OCI-LY1 (cell line): ENCODE measurements at regions not wholly inside any gene's neighbourhood (a gene's known extent, or its start where the extent isn't known, plus 50 kb on each side); places are given as distances from the start of the nearest gene placed in this dataset.

Experiments used
- H2AFZ ChIP-seq: fragments of 200-600 bp; sonication (generic), shearing (Covaris generic); 2 replicates; pipeline ENCODE4 v1.6.0; 2014; ENCODE audit warnings: antibody characterized with exemption, mild to moderate bottlenecking, low read length
- H3F3A ChIP-seq: fragments of 200-600 bp; sonication (generic), shearing (Covaris generic); 2 replicates; pipeline ENCODE4 v1.6.0; 2014; ENCODE audit warnings: mild to moderate bottlenecking, antibody characterized with exemption, low read length, moderate library complexity; ENCODE audit not compliant: insufficient read depth
- H3K27ac ChIP-seq: fragments of 200-600 bp; sonication (generic); 2 replicates; pipeline ENCODE4 v1.5.1; 2014; ENCODE audit warnings: low read length, mixed run types, mild to moderate bottlenecking, low read depth; ENCODE audit not compliant: poor library complexity, severe bottlenecking
- H3K27me3 ChIP-seq: fragments of 200-600 bp; sonication (generic); 2 replicates; pipeline ENCODE4 v1.6.0; 2014; ENCODE audit warnings: antibody characterized with exemption, mild to moderate bottlenecking, low read length, moderate library complexity; ENCODE audit not compliant: insufficient read depth
- H3K36me3 ChIP-seq: fragments of 200-600 bp; sonication (generic); 2 replicates; pipeline ENCODE4 v1.6.1; 2014; ENCODE audit warnings: mild to moderate bottlenecking, antibody characterized with exemption, low read length, moderate library complexity, mixed read lengths; ENCODE audit not compliant: insufficient read depth
- H3K4me1 ChIP-seq: fragments of 200-600 bp; sonication (generic); 2 replicates; pipeline ENCODE4 v1.5.1; 2014; ENCODE audit warnings: mild to moderate bottlenecking, low read length, moderate library complexity; ENCODE audit not compliant: insufficient read depth, severe bottlenecking
- H3K4me2 ChIP-seq: fragments of 200-600 bp; sonication (generic), shearing (Covaris generic); 2 replicates; pipeline ENCODE4 v1.6.1; 2014; ENCODE audit warnings: low read length
- H3K4me3 ChIP-seq: fragments of 200-600 bp; sonication (generic); 2 replicates; pipeline ENCODE4 v1.5.1; 2014; ENCODE audit warnings: low read length, low read depth, mild to moderate bottlenecking, mixed read lengths; ENCODE audit not compliant: poor library complexity, severe bottlenecking
- H3K79me2 ChIP-seq: fragments of 200-600 bp; shearing (Covaris generic); 2 replicates; pipeline ENCODE4 v1.6.1; 2016; ENCODE audit warnings: mixed run types, low read length, mixed read lengths; ENCODE audit not compliant: insufficient read depth
- H3K9ac ChIP-seq: fragments of 200-600 bp; sonication (generic), shearing (Covaris generic); 2 replicates; pipeline ENCODE4 v1.6.1; 2014; ENCODE audit warnings: mild to moderate bottlenecking, low read length, mixed read lengths
- H3K9me2 ChIP-seq: fragments of 200-600 bp; sonication (generic), shearing (Covaris generic); 2 replicates; pipeline ENCODE4 v1.6.1; 2014; ENCODE audit warnings: low read depth, mild to moderate bottlenecking, low read length, mixed read lengths
- H3K9me3 ChIP-seq: fragments of 200-600 bp; shearing (Covaris generic); 2 replicates; pipeline ENCODE4 v1.6.1; 2014; ENCODE audit warnings: low read length, mixed read lengths
- H4K20me1 ChIP-seq: fragments of 200-600 bp; sonication (generic), shearing (Covaris generic); 2 replicates; pipeline ENCODE4 v1.6.0; 2016; ENCODE audit warnings: mild to moderate bottlenecking, low read length; ENCODE audit not compliant: insufficient read depth
- CTCF ChIP-seq: fragments of 200-600 bp; sonication (generic), shearing (Covaris generic); IDR thresholded peaks from 2 replicates; pipeline ENCODE4 v1.5.1; 2017; ENCODE audit warnings: mild to moderate bottlenecking, antibody characterized with exemption, low read length, moderate library complexity, mixed read lengths
- EZH2 ChIP-seq: fragments of 200-600 bp; sonication (generic), shearing (Covaris generic); IDR thresholded peaks from 2 replicates; pipeline ENCODE4 v1.8.0; 2017; ENCODE audit warnings: borderline replicate concordance, mixed run types, mild to moderate bottlenecking, antibody characterized with exemption, low read length, moderate library complexity, mixed read lengths

DNA sequence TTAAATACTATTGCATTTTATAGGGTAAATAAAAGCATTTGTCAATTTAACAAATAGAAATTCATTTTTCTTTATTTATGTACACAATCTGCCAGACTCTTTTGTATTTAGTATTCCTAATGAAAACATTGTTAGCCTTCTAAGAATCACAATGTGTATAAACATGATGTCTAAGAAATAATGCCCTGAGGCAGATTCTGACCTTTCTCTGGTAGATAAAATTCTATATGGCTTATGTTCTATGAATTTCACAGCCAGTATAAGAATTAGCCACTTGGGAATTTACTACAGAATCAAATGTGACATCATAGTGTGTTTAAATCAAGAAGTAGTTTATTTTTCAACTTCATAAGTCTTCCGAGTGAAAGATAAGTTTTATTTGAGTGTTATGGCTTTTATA is 457.4 kb downstream of the ZIC1 start:
- Histone ChIP-seq H3K79me2 (no peaks in the 10 kb centered on the region), H3K9me2 (no peaks in the 10 kb centered on the region), H3K27ac (no peak overlapping the region), H3K4me1 (no peaks in the 10 kb centered on the region), H4K20me1 (no peaks in the 10 kb centered on the region), H3K36me3 (no peaks in the 10 kb centered on the region), H3K4me2 (no peak overlapping the region), H3F3A (no peaks in the 10 kb centered on the region), H3K9me3 (peaks cover 15% of the 10 kb centered on the region; the same call in 1 of the 2 replicates), H3K27me3 (no peaks in the 10 kb centered on the region), H3K4me3 (no peak overlapping the region), H2AFZ (no peak overlapping the region), H3K9ac (no peak overlapping the region)
- TF ChIP-seq CTCF, result no peak
- TF ChIP-seq EZH2, result no peak

DNA sequence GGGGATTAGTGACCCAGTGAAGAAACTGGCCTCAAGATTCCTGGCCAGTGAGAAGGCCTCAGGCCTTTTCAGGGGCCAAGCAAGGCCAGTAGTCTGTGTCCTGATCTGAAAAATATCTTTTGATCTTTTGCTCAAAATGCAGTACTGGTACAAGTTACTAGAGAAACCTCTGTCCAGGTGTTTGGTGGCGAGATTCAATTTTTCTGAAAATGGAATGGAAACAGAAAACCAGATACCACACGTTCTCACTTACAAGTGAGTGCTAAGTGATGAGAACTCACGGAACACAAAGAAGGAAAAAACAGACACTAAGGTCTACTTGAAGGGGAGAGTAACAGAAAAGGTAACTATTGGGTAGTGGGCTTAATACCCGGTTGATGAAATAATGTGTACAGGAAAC is 463.4 kb downstream of the ZIC1 start:
- TF ChIP-seq EZH2 (no peak), CTCF (no peak)
- no peaks in the 10 kb centered on the region for H3K27me3 ChIP-seq
- no peak overlapping the region for H3K9ac ChIP-seq
- no peak overlapping the region for H2AFZ ChIP-seq
- H3F3A ChIP-seq, result no peaks in the 10 kb centered on the region
- H3K36me3 ChIP-seq, result no peaks in the 10 kb centered on the region
- H3K4me1 ChIP-seq, result no peaks in the 10 kb centered on the region
- no peak overlapping the region for H3K4me3 ChIP-seq
- no peak overlapping the region for H3K4me2 ChIP-seq
- no peaks in the 10 kb centered on the region for H3K9me3 ChIP-seq
- no peaks in the 10 kb centered on the region for H3K79me2 ChIP-seq
- H3K27ac ChIP-seq, result no peak overlapping the region
- H3K9me2 ChIP-seq, result no peaks in the 10 kb centered on the region
- no peaks in the 10 kb centered on the region for H4K20me1 ChIP-seq

DNA sequence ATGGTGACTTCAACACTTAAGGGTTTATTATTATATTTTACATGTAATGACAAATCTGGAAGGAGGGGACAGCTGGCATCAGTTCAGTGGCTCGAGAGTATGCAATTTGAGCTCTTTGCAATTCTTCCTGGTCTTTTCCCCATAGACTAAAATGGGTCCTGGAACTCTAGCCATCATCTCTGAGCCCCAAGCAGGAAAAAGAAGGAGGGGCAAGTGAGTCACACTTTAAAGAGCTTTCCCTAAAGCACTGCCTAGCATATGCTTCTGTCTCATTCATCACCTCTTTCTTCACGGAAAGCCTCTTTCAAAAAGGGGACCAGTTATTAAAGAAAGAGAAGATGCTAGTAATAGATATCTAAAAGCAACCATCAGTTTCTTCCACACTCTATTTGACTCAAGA is 466.3 kb downstream of the ZIC1 start:
- Histone ChIP-seq H3K79me2 (no peaks in the 10 kb centered on the region), H3K36me3 (no peaks in the 10 kb centered on the region), H3K4me3 (no peak overlapping the region), H4K20me1 (no peaks in the 10 kb centered on the region), H3K9me3 (no peaks in the 10 kb centered on the region), H3K27me3 (no peaks in the 10 kb centered on the region), H3K4me2 (no peak overlapping the region), H2AFZ (no peak overlapping the region), H3K27ac (no peak overlapping the region), H3K9me2 (no peaks in the 10 kb centered on the region), H3K9ac (no peak overlapping the region), H3K4me1 (no peaks in the 10 kb centered on the region), H3F3A (no peaks in the 10 kb centered on the region)
- TF ChIP-seq EZH2 (no peak), CTCF (no peak)
